Activated effector memory CD4-positive, alpha-beta T cell treated with Interleukin-2 at 50 U/mL for 16 hours (primary cell): ENCODE measurements at regions not wholly inside any gene's neighbourhood (a gene's known extent, or its start where the extent isn't known, plus 50 kb on each side); places are given as distances from the start of the nearest gene placed in this dataset.

Source experiments
- DNase-seq: peaks from one replicate; pipeline ENCODE4 v3.0.0-alpha.2; 2020

GRCh38 chr2:94939349-94939748, 68.1 kb downstream of the TEKT4 start:
- DNase-seq = no peak

DNA sequence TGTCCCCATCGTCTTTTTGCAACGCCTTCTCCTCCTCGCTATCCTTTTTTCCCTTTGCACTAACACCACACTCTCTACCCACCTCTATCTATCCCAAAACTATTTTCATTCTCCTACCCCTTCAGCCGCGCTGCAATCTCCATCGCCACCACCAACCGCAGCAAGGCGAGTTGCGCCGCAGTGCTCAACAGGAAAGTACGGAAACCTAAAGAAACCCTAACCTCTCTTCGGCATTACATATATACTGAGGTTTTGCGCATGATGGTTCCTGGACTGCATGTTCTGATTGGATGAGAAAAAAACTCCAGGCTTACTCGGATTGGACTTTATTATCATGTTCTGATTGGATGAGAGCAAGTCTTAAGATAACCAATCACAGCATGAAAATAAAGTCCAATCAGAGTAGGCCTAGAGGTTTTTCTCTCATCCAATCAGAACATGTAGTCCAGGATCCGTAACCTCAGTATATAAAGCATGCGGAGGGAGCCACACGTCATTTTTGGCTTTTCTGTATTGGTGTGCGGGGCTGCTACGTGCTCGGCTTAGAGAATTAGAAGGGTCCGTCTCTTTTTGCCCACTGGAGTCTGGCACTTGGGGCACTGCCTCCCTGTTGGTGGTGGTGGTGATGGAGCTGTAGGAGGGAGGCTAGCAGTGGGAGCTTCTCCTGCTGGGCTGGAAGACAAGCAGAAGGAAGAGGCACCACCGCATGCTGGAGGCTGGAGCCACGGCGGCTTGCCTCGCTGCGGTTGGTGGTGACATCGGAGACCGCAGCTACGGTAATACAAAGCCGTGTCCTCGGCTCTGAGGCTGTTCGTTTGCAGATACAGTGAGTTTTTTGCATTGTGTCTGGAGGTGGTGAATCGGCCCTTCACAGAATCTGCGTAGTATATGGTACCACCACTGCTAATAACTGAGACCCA, 76.1 kb downstream of the TEKT4 start:
- no peak for DNase-seq

DNA sequence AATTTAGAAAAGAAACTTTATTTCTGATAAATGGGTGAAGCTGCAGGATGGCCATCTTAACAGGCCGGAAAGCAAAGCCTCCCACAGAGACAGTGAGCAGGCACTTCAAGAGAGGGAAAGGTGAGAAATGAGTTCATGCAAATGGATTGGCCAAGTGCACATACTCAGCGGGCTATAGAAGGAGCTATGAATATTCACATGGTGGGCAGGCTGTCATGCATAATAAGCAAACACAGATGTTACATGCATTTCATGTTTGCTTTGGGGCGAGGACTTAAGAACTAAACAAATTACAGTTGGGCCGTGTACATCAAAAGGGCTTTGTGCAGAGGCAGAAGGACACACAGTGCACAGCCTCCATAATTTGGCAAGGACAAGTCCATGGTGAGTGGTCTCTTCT, 69.8 kb upstream of the MAL start:
- no peak for DNase-seq

GRCh38 chr2:94956797-94957391, 68.6 kb upstream of the MAL start:
- peak; percentile 8 for DNase-seq

DNA sequence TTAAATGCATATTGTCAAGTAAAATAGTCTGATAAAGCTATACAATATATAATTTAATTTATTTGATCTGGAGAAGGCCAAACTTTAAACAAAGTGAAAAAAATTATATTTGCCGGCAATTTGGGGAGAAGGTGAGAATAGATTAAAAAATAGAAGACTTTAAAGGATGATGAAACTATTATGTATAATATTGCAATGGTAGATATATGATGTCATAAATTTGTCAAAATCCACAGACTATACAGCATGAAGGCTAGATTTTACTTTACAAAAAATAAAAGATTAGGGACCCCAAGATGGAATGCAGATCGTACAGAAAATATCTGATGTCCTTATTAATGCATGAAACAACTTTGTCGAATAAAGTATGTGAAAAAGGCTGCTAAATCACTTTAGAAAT, 67.3 kb upstream of the MAL start:
- no peak for DNase-seq

DNA sequence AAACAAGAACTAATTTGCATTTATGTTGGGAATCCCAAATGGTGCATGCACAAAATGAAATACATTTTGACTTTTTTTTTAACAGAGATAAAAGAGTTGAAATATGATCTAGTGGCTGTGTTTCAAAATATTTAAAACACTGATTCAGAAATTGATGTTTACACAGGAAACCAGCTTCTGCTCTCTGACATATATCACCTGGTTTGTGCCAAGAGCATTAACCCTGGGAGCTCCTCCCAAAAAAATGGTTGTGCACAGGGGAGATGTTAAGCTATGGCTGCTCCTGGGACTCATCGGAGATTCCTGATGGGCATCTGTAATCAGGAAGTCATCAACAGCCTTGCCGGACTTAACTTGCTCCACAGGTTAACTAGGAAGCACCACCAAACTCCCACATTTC, 65.2 kb upstream of the MAL start:
- no peak for DNase-seq

DNA sequence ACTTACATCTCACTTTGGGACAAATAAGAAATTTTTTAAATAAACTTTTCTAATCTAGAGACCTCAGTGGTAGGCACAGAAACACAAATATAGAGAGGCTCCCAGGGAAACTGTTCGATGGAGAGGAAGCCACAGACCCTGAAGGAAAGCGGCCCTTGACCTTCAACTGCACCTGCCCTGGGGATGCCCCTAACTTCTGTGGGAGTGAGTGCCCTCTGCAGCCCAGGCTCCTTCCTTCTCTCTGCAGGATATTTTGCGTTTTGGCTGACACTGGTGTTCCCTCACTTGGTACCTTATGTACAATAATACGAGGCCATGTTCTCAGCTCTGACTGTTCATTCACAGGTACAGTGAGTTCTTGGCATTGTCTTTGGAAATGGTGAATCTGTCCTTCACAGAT, 64.8 kb upstream of the MAL start:
- DNase-seq = no peak

DNA sequence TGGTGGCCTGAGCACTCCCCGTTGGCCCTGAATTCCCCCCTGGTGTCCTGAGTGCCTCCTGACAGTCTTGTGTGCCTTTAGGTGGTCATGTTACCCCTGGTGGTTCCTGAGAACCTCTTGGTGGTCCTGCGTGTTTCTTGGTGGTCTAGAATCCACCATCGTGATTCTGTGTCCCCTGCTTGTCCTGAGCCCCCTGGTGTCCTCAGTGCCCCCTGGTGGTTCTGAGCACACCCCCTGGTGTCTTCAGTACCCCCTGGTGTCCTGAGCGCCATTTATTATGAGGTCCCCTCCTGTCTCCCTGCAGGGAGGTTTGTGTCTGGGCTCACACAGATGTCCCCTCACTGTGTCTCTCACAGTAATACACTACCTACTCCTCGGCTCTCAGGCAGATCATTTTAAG, 61.3 kb upstream of the MAL start:
- no peak for DNase-seq

GRCh38 chr2:94966689-94967088, 58.8 kb upstream of the MAL start:
- DNase-seq = no peak

GRCh38 chr2:94970353-94970752, 55.2 kb upstream of the MAL start:
- DNase-seq = no peak
